ENCODE measurements at regions not wholly inside any gene's neighbourhood (a gene's known extent, or its start where the extent isn't known, plus 50 kb on each side); places are given as distances from the start of the nearest gene placed in this dataset.

DNA sequence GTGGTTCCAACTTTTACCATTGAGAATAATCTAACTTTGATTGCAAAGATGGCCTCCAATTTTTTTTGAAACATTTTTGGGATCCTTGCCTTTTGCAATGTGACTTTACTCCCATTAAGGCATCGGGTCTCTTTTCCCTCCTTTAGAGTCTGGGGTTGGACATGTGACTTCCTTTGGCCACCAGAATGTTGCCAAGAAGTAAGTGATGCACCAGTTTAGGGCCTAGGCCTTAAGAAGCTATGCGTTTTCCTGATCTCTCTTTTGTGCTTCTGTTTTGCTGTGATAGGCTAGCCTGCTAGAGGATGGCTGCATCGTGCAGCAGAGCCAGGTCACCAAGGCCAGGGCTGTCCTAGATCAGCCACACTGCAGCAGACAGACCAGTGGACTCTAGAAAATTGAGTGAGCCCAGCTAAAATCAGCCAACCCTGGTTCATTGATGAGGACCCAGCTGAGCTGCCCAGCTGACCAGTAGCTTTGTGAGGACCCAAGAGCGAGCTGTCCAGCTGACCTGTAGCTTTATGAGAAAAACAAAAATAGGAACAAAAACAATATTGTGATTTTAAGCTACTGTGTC is 594.0 kb upstream of the JAG1 start:
- H3K27me3 ChIP-seq (ENCODE audit: control insufficient read depth, insufficient read depth, low read length) = peaks cover 2% of the 10 kb centered on the region
- no peak for DNase-seq (ENCODE audit: low read depth in 4 of 6, low spot score in 6 of 6)
- no peak overlapping the region for H3K27ac ChIP-seq (ENCODE audit: low read depth, low read length)
- no peaks in the 10 kb centered on the region for H3K9me3 ChIP-seq (ENCODE audit: control insufficient read depth, insufficient read depth, low read length)
- WGBS (ENCODE audit: insufficient coverage) = 89% methylated on average over 4 of the region's 4 CpGs
- H3K4me1 ChIP-seq (ENCODE audit: control insufficient read depth, insufficient read depth, low read length) = peaks cover 4% of the 10 kb centered on the region
- H3K36me3 ChIP-seq (ENCODE audit: control insufficient read depth, insufficient read depth, low read length) = no peaks in the 10 kb centered on the region
- H3K4me3 ChIP-seq (ENCODE audit: low read depth, low read length) = no peak overlapping the region

- Histone ChIP-seq H3K27me3 (ENCODE audit: control insufficient read depth, insufficient read depth, low read length) (peaks cover 2% of the 10 kb centered on the region), H3K36me3 (ENCODE audit: control insufficient read depth, insufficient read depth, low read length) (no peaks in the 10 kb centered on the region), H3K9me3 (ENCODE audit: control insufficient read depth, insufficient read depth, low read length) (no peaks in the 10 kb centered on the region), H3K4me1 (ENCODE audit: control insufficient read depth, insufficient read depth, low read length) (peaks cover 4% of the 10 kb centered on the region), H3K4me3 (ENCODE audit: low read depth, low read length) (no peak overlapping the region), H3K27ac (ENCODE audit: low read depth, low read length) (no peak overlapping the region)
- DNase-seq (ENCODE audit: low read depth in 4 of 6, low spot score in 6 of 6) = no peak
- WGBS (ENCODE audit: insufficient coverage) = 89% methylated on average over 1 of the region's 5 CpGs
Observed at GRCh38 chr20:11270566-11270965, 596.8 kb upstream of the JAG1 start.

DNA sequence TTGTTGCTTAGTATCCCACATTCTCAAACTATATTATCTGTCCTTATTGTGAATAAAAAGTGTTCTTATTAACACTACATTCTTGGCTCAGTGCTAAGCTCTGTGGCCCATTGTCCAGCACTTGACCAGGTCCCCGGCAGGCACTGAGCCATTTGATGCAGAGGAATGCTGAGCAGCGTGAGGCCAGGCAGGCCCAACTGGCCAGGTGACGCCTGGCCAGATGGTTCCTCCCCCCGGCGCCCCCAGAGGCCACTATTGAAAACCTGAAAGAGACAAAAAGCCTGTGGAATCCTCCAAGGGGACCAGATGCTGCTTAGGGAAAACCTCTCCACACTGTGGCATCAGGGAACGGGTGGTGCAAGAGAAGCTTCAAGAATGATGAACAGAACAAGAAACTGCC is 597.5 kb upstream of the JAG1 start:
- H3K9me3 ChIP-seq (ENCODE audit: control insufficient read depth, insufficient read depth, low read length) = no peaks in the 10 kb centered on the region
- H3K36me3 ChIP-seq (ENCODE audit: control insufficient read depth, insufficient read depth, low read length) = no peaks in the 10 kb centered on the region
- H3K27me3 ChIP-seq (ENCODE audit: control insufficient read depth, insufficient read depth, low read length) = no peaks in the 10 kb centered on the region
- H3K4me1 ChIP-seq (ENCODE audit: control insufficient read depth, insufficient read depth, low read length) = peaks cover 4% of the 10 kb centered on the region
- no peak overlapping the region for H3K27ac ChIP-seq (ENCODE audit: low read depth, low read length)
- no peak overlapping the region for H3K4me3 ChIP-seq (ENCODE audit: low read depth, low read length)
- no peak for DNase-seq (ENCODE audit: low read depth in 4 of 6, low spot score in 6 of 6)
- WGBS (ENCODE audit: insufficient coverage) = 30% methylated on average over 4 of the region's 6 CpGs

- Histone ChIP-seq H3K9me3 (ENCODE audit: control insufficient read depth, insufficient read depth, low read length) (no peaks in the 10 kb centered on the region), H3K27ac (ENCODE audit: low read depth, low read length) (no peak overlapping the region), H3K4me3 (ENCODE audit: low read depth, low read length) (no peak overlapping the region), H3K27me3 (ENCODE audit: control insufficient read depth, insufficient read depth, low read length) (no peaks in the 10 kb centered on the region), H3K4me1 (ENCODE audit: control insufficient read depth, insufficient read depth, low read length) (peaks cover 4% of the 10 kb centered on the region), H3K36me3 (ENCODE audit: control insufficient read depth, insufficient read depth, low read length) (no peaks in the 10 kb centered on the region)
- 62% methylated on average over 15 of the region's 18 CpGs for WGBS (ENCODE audit: insufficient coverage)
- no peak for DNase-seq (ENCODE audit: low read depth in 4 of 6, low spot score in 6 of 6)
Observed at GRCh38 chr20:11271920-11272594, 598.3 kb upstream of the JAG1 start.

GRCh38 chr20:11274141-11274594 is 600.4 kb upstream of the JAG1 start:
- Histone ChIP-seq H3K36me3 (ENCODE audit: control insufficient read depth, insufficient read depth, low read length) (no peaks in the 10 kb centered on the region), H3K4me1 (ENCODE audit: control insufficient read depth, insufficient read depth, low read length) (peaks cover 4% of the 10 kb centered on the region), H3K4me3 (ENCODE audit: low read depth, low read length) (no peak overlapping the region), H3K27ac (ENCODE audit: low read depth, low read length) (no peak overlapping the region), H3K9me3 (ENCODE audit: control insufficient read depth, insufficient read depth, low read length) (no peaks in the 10 kb centered on the region), H3K27me3 (ENCODE audit: control insufficient read depth, insufficient read depth, low read length) (no peaks in the 10 kb centered on the region)
- DNase-seq (ENCODE audit: low read depth in 4 of 6, low spot score in 6 of 6) = peak; percentile 46 to 95 (median 62)
- WGBS (ENCODE audit: insufficient coverage) = no CpG with 5 or more reads among the region's 6 CpGs

DNA sequence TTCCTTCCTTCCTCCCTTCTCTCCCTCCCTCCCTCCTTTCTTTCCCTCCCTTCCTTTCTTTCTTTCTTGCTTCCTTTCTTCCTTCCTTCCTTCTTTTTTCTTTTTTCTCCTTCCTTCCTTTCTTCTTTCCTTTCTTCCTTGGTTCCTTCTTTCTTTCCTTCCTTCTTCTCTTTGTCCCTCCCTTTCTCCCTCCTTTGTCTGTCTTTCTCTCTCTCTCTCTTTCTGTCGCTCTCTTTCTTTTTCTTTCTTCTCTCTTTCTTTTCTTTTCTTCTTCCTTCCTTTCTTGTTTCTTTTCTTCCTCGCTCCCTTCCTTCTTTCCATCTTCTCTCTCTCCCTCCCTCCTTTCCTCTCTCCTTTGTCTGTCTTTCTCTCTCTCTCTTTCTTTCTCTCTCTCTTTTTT is 601.9 kb upstream of the JAG1 start:
- DNase-seq (ENCODE audit: low read depth in 4 of 6, low spot score in 6 of 6) = no peak
- WGBS (ENCODE audit: insufficient coverage) = 100% methylated on average over 2 of the region's 2 CpGs
- Histone ChIP-seq H3K4me3 (ENCODE audit: low read depth, low read length) (no peak overlapping the region), H3K4me1 (ENCODE audit: control insufficient read depth, insufficient read depth, low read length) (peaks cover 4% of the 10 kb centered on the region), H3K27me3 (ENCODE audit: control insufficient read depth, insufficient read depth, low read length) (no peaks in the 10 kb centered on the region), H3K27ac (ENCODE audit: low read depth, low read length) (no peak overlapping the region), H3K36me3 (ENCODE audit: control insufficient read depth, insufficient read depth, low read length) (no peaks in the 10 kb centered on the region), H3K9me3 (ENCODE audit: control insufficient read depth, insufficient read depth, low read length) (no peaks in the 10 kb centered on the region)

DNA sequence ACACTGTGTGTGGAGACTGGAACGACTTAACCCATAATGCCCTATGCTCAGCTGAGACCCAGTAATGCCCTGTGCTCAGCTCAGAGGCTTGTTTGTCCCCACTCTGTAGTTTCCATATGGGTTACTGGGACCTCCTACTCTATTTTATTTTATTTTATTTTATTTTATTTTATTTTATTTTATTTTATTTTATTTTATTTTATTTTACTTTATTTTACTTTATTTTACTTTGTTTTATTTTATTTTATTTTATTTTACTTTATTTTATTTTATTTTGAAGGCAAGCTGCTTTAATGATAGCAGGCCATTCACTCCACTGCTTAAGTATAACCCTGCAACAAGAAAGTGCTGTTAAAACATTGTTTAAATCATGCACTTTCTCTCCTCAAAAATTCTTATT is 603.4 kb upstream of the JAG1 start:
- no peak overlapping the region for H3K4me3 ChIP-seq (ENCODE audit: low read depth, low read length)
- no peaks in the 10 kb centered on the region for H3K9me3 ChIP-seq (ENCODE audit: control insufficient read depth, insufficient read depth, low read length)
- WGBS (ENCODE audit: insufficient coverage) = 80% methylated on average over 1 of the region's 1 CpG
- H3K27me3 ChIP-seq (ENCODE audit: control insufficient read depth, insufficient read depth, low read length) = no peaks in the 10 kb centered on the region
- no peaks in the 10 kb centered on the region for H3K36me3 ChIP-seq (ENCODE audit: control insufficient read depth, insufficient read depth, low read length)
- no peak overlapping the region for H3K27ac ChIP-seq (ENCODE audit: low read depth, low read length)
- no peaks in the 10 kb centered on the region for H3K4me1 ChIP-seq (ENCODE audit: control insufficient read depth, insufficient read depth, low read length)
- no peak for DNase-seq (ENCODE audit: low read depth in 4 of 6, low spot score in 6 of 6)

DNA sequence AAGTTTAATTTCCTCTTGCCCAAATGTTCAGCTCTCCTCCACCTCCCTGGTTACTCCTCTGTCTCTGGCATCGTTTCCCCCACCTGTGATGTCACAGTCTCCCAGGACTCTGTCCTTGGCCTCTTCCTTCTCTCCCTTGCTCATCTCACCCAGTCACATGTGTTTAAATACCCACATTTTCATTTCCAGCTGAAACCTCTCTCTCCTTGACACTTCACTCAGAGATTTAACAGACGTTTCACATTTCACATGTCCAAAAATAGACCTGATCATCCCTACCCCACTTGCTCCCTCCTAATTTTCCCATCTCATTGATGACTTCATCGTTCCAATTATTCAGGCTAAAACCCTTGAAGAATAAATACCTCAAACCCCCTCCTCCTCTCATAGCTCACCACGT is 604.1 kb upstream of the JAG1 start:
- Histone ChIP-seq H3K4me1 (ENCODE audit: control insufficient read depth, insufficient read depth, low read length) (no peaks in the 10 kb centered on the region), H3K27me3 (ENCODE audit: control insufficient read depth, insufficient read depth, low read length) (no peaks in the 10 kb centered on the region), H3K27ac (ENCODE audit: low read depth, low read length) (no peak overlapping the region), H3K9me3 (ENCODE audit: control insufficient read depth, insufficient read depth, low read length) (no peaks in the 10 kb centered on the region), H3K4me3 (ENCODE audit: low read depth, low read length) (no peak overlapping the region), H3K36me3 (ENCODE audit: control insufficient read depth, insufficient read depth, low read length) (no peaks in the 10 kb centered on the region)
- DNase-seq (ENCODE audit: low read depth in 4 of 6, low spot score in 6 of 6) = no peak
- 94% methylated on average over 4 of the region's 4 CpGs for WGBS (ENCODE audit: insufficient coverage)

DNA sequence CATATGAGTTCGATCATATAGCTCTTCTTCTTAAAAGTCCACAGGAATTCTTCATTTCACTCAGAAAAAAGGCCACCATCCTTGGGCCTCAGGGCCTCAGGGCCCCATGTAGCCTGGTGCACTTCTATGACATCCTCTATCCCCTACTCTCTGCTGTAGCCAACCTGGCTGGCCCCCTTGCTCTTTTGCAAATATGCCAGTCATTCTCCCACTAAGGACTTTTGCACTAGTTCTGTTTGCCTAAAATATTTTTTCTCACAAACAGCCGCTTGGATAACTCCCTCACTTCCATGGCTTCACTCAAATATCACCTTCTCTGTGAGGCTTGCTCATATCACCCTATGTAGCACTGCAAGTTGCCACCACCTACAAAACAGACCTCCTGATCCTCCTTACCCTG is 604.7 kb upstream of the JAG1 start:
- no peaks in the 10 kb centered on the region for H3K36me3 ChIP-seq (ENCODE audit: control insufficient read depth, insufficient read depth, low read length)
- DNase-seq (ENCODE audit: low read depth in 4 of 6, low spot score in 6 of 6) = no peak
- H3K9me3 ChIP-seq (ENCODE audit: control insufficient read depth, insufficient read depth, low read length) = no peaks in the 10 kb centered on the region
- H3K4me3 ChIP-seq (ENCODE audit: low read depth, low read length) = no peak overlapping the region
- 100% methylated on average over 2 of the region's 2 CpGs for WGBS (ENCODE audit: insufficient coverage)
- no peak overlapping the region for H3K27ac ChIP-seq (ENCODE audit: low read depth, low read length)
- H3K27me3 ChIP-seq (ENCODE audit: control insufficient read depth, insufficient read depth, low read length) = no peaks in the 10 kb centered on the region
- no peaks in the 10 kb centered on the region for H3K4me1 ChIP-seq (ENCODE audit: control insufficient read depth, insufficient read depth, low read length)

DNA sequence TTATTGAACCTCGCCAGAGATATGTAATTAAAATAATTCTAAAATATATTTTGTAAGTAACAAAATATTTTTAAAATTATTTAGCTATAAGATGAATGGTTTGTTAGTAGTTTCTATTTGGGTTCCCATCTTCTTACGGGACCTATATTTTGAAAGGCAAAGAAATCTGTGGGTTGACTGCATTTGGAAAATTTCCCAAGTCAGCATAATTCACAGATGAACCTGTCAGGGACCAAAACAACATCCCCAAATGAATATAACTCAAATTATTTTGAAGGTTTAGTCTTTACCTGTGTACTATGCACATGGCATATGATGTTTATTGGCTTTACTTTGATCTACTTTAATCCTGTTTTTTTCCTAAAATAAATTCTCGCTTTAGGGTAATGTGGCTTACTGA is 607.4 kb upstream of the JAG1 start:
- Histone ChIP-seq H3K27ac (ENCODE audit: low read depth, low read length) (no peak overlapping the region), H3K9me3 (ENCODE audit: control insufficient read depth, insufficient read depth, low read length) (no peaks in the 10 kb centered on the region), H3K36me3 (ENCODE audit: control insufficient read depth, insufficient read depth, low read length) (no peaks in the 10 kb centered on the region), H3K4me3 (ENCODE audit: low read depth, low read length) (no peak overlapping the region), H3K27me3 (ENCODE audit: control insufficient read depth, insufficient read depth, low read length) (no peaks in the 10 kb centered on the region), H3K4me1 (ENCODE audit: control insufficient read depth, insufficient read depth, low read length) (no peaks in the 10 kb centered on the region)
- DNase-seq (ENCODE audit: low read depth in 4 of 6, low spot score in 6 of 6) = no peak
- WGBS (ENCODE audit: insufficient coverage) = no CpG with 5 or more reads among the region's 3 CpGs

Measured in spinal cord (tissue), 9 donors.